GM18907 (cell line): ENCODE measurements at regions not wholly inside any gene's neighbourhood (a gene's known extent, or its start where the extent isn't known, plus 50 kb on each side); places are given as distances from the start of the nearest gene placed in this dataset.

Experiments used
- ATAC-seq: cut with Tn5 transposase; IDR thresholded peaks from one replicate; pipeline ENCODE4 v1.9.1; 2021; ENCODE audit warnings: mild to moderate bottlenecking, moderate library complexity; ENCODE audit not compliant: unreplicated experiment

DNA sequence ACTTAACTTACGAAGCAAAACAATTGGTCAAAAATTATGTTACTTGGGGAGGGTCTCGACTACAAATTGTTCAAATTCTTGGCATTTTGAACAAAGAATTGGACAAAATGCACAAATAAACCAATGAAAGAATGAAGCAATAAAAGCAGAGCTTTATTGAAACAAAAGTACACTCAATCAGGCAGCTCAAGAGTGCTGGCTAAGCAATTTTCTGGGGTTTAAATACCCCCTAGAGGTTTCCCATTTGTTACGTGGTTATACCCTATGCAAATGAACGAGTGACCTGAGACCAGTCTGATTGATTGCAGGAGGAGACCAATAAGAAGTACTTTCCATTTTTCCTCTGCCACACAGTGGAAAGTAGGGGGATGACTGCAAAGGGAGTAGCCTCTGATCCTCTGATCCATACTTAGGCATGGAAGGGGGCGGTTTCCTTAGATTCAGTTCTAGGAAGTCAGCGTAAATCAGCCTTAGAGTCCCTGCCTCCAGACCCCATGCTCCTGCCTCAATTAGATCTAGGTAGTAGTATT is 228.6 kb downstream of the EFNB2 start:
- ATAC-seq: no peak

GRCh38 chr13:106302843-106303242 is 232.6 kb downstream of the EFNB2 start:
- ATAC-seq: no peak

GRCh38 chr13:106302011-106302410 is 233.5 kb downstream of the EFNB2 start:
- no peak for ATAC-seq

DNA sequence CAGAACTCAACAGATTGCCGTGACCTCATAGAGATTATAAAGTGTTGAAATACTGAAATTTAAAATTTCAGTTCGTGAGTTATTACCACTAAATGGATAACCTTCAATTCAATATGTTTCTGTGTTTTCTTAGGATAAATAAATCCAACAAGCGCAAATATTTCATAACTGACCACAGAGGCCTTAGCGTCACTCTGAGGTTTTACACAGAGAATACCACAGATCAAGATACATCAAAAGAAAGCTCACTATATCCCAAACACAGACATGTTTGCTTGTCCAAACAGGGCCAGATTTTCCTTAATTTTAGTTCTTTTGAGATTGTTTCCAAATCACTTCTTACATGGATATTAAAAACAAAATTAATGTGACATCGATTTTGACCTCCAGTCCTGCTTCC is 235.8 kb downstream of the EFNB2 start:
- ATAC-seq: no peak

GRCh38 chr13:106297283-106297682 is 238.2 kb downstream of the EFNB2 start:
- ATAC-seq: no peak

- no peak for ATAC-seq
Measured at GRCh38 chr13:106296723-106297122, 238.7 kb downstream of the EFNB2 start.

GRCh38 chr13:106295971-106296370 is 239.5 kb downstream of the EFNB2 start:
- ATAC-seq: no peak

DNA sequence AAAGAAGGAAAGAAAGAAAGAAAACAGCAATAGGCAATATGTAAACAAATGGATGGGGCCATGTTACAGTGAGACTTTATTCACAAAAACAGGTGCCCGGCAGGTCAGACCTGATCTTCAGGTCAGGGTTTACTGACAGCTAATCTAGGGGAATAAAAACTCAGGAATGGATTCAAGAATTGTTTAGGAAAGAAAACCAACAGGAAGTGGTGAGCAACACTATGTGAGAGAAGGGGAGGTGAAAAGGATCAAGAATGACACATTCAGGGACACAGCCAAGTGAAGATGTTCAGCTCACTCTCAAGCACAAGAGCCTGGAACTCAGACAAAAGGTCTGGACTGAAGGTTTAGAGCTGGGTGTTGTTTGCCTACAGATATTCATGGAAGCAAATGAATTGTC is 244.5 kb downstream of the EFNB2 start:
- no peak for ATAC-seq

- ATAC-seq: no peak
Measured at GRCh38 chr13:106287351-106287750, 248.1 kb downstream of the EFNB2 start.

- peak; percentile 99 for ATAC-seq
Measured at GRCh38 chr13:106286811-106287210, 248.7 kb downstream of the EFNB2 start.

GRCh38 chr13:106284358-106284757 is 251.1 kb downstream of the EFNB2 start:
- ATAC-seq: no peak

DNA sequence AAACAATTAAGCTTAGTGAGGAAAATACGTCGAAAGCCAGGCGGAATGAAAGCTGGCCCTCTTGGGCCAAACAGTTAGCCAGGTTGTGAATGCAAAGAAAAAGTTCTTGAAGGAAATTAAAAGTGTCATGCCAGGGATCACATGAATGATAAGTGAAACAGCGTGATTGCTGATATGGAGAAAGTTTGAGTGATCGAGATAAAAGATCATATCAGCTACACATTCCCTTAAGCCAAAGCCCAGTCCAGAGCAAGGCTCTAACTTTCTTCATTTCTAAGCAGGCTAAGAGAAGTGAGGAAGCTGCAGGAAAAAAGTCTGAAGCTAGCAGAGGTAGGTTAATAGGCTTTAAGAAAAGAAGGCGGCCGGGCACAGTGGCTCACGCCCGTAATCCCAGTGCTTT is 254.0 kb downstream of the EFNB2 start:
- no peak for ATAC-seq

GRCh38 chr13:106277484-106278154 is 257.8 kb downstream of the EFNB2 start:
- no peak for ATAC-seq

GRCh38 chr13:106276876-106277275 is 258.6 kb downstream of the EFNB2 start:
- no peak for ATAC-seq

GRCh38 chr13:106275446-106276032 is 259.9 kb downstream of the EFNB2 start:
- no peak for ATAC-seq

GRCh38 chr13:106274551-106275203 is 260.8 kb downstream of the EFNB2 start:
- no peak for ATAC-seq

DNA sequence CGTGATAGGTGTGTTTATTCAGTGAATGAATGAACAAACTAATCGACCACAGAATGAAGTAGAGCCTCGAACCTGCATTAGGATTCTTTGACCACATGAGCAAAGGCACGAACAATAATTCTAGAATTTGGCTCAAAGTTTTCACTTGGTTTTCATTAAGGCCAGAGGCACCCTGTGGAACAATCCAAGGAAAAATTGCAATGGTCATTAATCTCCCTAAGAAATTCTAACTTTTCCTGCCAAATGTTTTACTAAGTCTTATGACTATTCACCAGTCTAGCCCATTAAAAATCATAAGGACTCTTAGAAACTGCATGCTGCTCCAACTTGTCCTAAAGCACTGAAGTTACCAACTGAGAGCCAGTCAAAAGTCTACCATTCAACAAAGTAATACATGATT is 271.7 kb downstream of the EFNB2 start:
- ATAC-seq: no peak

- ATAC-seq: no peak
Measured at GRCh38 chr13:106262886-106263285, 272.6 kb downstream of the EFNB2 start.

DNA sequence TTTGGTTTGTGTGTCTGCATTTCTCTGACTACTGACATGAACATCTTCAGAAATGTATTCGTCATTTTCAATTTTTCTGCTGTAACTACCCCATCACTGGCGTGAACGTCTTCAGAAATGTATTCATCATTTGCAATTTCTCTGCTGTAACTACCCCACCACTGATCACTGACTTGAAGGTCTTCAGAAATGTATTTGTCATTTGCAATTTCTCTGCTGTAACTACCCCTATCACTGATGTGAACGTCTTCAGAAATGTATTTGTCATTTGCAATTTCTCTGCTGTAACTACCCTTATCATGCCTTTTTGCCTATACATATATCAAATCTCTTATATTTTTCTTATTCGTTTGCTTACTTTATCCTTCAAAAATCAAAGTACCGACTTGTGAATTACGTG is 274.0 kb downstream of the EFNB2 start:
- no peak for ATAC-seq

DNA sequence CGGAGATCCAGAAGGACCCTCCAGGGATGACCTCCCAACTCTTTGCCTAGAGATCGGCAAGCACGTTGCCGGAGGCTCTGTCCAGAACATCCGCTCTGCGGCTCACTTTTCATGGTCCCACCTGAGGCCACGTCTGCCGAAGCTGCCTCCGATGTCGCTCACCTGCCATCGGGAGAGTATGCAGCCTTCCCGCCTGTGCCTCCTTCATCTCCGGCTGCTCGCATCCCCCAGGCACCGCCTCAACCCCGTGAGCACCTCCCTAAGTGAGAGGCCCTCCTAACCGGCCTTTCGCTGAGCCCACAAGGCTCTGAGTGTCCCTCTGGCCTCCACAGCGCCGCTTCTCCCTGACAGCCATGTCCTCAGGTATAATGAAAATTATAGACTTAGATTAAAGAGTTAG is 275.1 kb downstream of the EFNB2 start:
- no peak for ATAC-seq

- no peak for ATAC-seq
Measured at GRCh38 chr13:106259928-106260327, 275.5 kb downstream of the EFNB2 start.

GRCh38 chr13:106246666-106247188 is 288.7 kb downstream of the EFNB2 start:
- no peak for ATAC-seq
